ENCODE measurements at regions not wholly inside any gene's neighbourhood (a gene's known extent, or its start where the extent isn't known, plus 50 kb on each side); places are given as distances from the start of the nearest gene placed in this dataset.

GRCh38 chr1:18575620-18576019 lies 55.0 kb upstream of the PAX7 start:
- no peak for TF ChIP-seq POLR2AphosphoS5 (IDR thresholded peaks at IDR 0.05; ENCODE audit: borderline replicate concordance, low read depth, low read length)
- TF ChIP-seq EZH2 (IDR thresholded peaks at IDR 0.05), result no peak
- TF ChIP-seq FOXP2 (optimal IDR thresholded peaks at IDR 0.05; ENCODE audit: control extremely low read depth, extremely low read length, insufficient read depth), result no peak
